ENCODE measurements at regions not wholly inside any gene's neighbourhood (a gene's known extent, or its start where the extent isn't known, plus 50 kb on each side); places are given as distances from the start of the nearest gene placed in this dataset.

GRCh38 chr6:9511157-9511556, 903.7 kb downstream of the TFAP2A start:
- H3K4me1 ChIP-seq (ENCODE audit: insufficient read depth, low read length): no peaks in the 10 kb centered on the region
- no peaks in the 10 kb centered on the region for H3K27me3 ChIP-seq (ENCODE audit: insufficient read depth, low read length)
- H3K4me3 ChIP-seq (ENCODE audit: low read length): no peak overlapping the region
- no peaks in the 10 kb centered on the region for H3K9me3 ChIP-seq (ENCODE audit: low read depth, low read length)

DNA sequence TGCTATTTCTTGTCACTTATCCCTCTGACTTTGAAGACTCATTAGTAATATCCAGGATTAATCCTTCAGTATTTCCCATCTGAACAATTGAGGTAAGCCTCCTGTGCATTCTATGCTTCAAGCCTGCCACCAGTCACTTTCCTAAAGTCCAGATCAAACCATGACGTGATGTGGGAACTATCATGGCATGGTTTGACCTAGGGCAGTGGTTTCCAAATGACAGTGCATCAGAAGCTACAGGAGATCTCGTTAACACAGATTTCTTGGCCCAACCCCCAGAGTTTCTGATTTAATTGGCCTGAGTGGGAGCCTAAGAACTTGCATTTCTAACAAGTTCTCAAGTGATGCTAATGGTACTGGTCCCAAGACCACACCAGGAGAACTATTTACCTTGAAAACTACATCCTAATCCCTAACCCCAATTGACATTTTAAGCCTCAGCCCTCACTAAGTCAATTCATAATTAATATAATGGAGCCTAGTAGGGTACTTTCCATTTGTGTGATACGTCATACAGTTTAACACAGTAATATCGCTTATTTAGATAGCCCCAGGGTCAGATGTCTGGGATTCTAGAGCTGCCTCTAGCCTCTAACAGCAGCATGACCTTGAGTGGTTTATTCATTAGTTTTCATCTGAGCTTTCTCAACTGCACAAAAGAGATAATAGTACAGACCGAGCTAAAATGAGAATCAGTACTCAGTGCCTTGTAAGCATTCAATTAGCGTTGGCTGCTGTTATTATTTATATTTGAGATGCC, 907.6 kb downstream of the TFAP2A start:
- Histone ChIP-seq H3K9me3 (ENCODE audit: low read depth, low read length) (no peaks in the 10 kb centered on the region), H3K27me3 (ENCODE audit: insufficient read depth, low read length) (no peaks in the 10 kb centered on the region), H3K4me3 (ENCODE audit: low read length) (no peak overlapping the region), H3K4me1 (ENCODE audit: insufficient read depth, low read length) (no peaks in the 10 kb centered on the region)

- Histone ChIP-seq H3K4me1 (ENCODE audit: insufficient read depth, low read length) (no peaks in the 10 kb centered on the region), H3K9me3 (ENCODE audit: low read depth, low read length) (no peaks in the 10 kb centered on the region)
Measured at GRCh38 chr6:9504191-9504590, 910.7 kb downstream of the TFAP2A start.

DNA sequence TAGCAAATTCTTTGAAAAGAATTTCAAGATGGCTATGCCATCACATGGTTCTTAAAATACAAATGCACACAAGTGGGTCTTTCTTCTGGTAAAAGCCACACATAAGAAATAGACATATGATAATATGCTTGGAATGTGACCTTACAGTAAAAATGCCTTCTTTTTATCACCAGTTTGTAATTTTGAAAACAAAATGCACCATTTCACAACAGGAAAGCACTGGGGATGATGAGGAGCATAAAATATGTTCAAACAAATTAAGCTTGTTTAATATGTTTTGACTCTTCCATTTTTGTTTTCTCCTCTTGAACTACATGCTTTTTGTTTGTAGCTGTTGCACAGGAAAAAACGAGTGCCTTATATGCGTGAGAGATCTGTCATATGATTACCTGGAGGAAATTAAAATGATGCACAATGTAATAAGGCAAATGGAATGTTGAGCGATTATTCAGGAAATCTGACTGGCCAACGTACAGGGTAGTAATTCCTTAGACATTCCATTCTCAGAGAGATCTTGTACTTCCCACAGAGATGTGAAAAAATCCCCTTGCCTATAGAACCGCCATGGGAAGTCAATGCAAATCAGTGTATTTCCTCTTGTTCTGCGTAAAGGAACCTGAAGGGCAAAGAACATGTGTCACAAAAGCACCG, 911.6 kb downstream of the TFAP2A start:
- no peaks in the 10 kb centered on the region for H3K9me3 ChIP-seq (ENCODE audit: low read depth, low read length)
- no peak overlapping the region for H3K4me3 ChIP-seq (ENCODE audit: low read length)
- H3K4me1 ChIP-seq (ENCODE audit: insufficient read depth, low read length): no peaks in the 10 kb centered on the region
- H3K27me3 ChIP-seq (ENCODE audit: insufficient read depth, low read length): no peaks in the 10 kb centered on the region

More at GRCh38 chr6:9504191-9504590, 910.7 kb downstream of the TFAP2A start:
- H3K4me3 ChIP-seq (ENCODE audit: low read length): no peak overlapping the region
- H3K27me3 ChIP-seq (ENCODE audit: insufficient read depth, low read length): no peaks in the 10 kb centered on the region

DNA sequence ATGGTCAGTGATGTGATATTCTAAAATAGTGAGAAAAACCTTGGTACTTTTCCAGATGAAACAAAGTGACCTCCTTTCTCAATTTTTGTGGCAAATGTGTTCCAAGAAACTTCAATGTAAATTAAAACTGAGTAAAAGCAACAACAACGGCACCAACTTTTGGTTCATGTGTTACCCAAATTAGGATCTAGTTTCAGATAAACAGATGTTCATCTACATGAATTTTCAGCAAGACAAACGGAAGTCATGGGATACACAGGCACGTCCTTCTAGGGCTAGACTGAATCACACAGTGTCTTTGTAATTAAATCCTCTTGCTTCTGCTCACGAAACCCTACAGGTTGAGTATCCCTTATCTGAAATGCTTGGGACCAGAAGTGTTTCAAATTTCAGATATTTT, 915.2 kb downstream of the TFAP2A start:
- Histone ChIP-seq H3K9me3 (ENCODE audit: low read depth, low read length) (peaks cover 5% of the 10 kb centered on the region), H3K4me1 (ENCODE audit: insufficient read depth, low read length) (no peaks in the 10 kb centered on the region), H3K27me3 (ENCODE audit: insufficient read depth, low read length) (no peaks in the 10 kb centered on the region), H3K4me3 (ENCODE audit: low read length) (no peak overlapping the region)

- Histone ChIP-seq H3K4me3 (ENCODE audit: low read length) (no peak overlapping the region), H3K4me1 (ENCODE audit: insufficient read depth, low read length) (no peaks in the 10 kb centered on the region), H3K9me3 (ENCODE audit: low read depth, low read length) (peaks cover 5% of the 10 kb centered on the region), H3K27me3 (ENCODE audit: insufficient read depth, low read length) (no peaks in the 10 kb centered on the region)
Measured at GRCh38 chr6:9496837-9497236, 918.0 kb downstream of the TFAP2A start.

GRCh38 chr6:9494864-9495263, 920.0 kb downstream of the TFAP2A start:
- H3K4me3 ChIP-seq (ENCODE audit: low read length): no peak overlapping the region
- H3K27me3 ChIP-seq (ENCODE audit: insufficient read depth, low read length): no peaks in the 10 kb centered on the region
- H3K4me1 ChIP-seq (ENCODE audit: insufficient read depth, low read length): no peaks in the 10 kb centered on the region
- H3K9me3 ChIP-seq (ENCODE audit: low read depth, low read length): peaks cover 5% of the 10 kb centered on the region

DNA sequence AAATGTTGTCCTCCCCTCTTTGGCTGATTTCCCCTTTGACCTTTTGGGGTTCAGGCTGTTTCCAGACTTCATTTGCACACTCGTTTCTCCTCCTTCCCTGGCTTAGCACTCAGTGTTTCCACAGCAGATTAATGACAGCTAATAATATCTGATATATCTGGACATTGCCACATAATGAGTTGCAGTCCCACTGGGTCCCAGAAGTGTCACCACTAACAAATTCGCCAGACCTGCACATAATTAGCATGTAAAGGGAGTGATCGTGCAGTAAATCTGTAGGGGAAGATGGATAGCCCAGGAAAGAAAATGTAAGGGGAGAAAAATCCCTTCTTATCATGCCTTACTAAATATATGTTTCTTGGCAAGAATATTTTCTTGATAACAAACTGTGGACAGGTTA, 922.1 kb downstream of the TFAP2A start:
- no peak overlapping the region for H3K4me3 ChIP-seq (ENCODE audit: low read length)
- H3K4me1 ChIP-seq (ENCODE audit: insufficient read depth, low read length): no peaks in the 10 kb centered on the region
- no peaks in the 10 kb centered on the region for H3K27me3 ChIP-seq (ENCODE audit: insufficient read depth, low read length)
- peaks cover 5% of the 10 kb centered on the region for H3K9me3 ChIP-seq (ENCODE audit: low read depth, low read length)

DNA sequence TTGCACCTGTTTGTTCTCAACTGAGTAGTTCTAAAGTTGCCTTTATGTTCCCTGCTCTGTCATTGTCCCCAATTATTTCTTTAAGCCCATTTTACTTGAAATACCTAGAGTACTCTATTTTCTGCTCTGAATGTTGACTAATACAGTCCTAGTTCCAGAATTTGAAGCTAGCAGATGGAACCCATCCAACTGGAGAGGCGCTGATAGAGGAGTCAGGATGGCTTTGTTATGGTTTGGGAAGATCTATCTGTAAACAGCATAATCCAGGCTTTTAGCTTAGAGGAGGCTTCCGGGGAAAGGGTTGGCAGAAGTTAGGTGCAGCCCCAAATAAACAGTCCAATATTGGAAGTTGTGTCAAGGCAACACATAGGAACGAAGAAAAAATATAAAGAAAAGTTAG, 927.7 kb downstream of the TFAP2A start:
- Histone ChIP-seq H3K4me1 (ENCODE audit: insufficient read depth, low read length) (no peaks in the 10 kb centered on the region), H3K9me3 (ENCODE audit: low read depth, low read length) (no peaks in the 10 kb centered on the region), H3K4me3 (ENCODE audit: low read length) (no peak overlapping the region), H3K27me3 (ENCODE audit: insufficient read depth, low read length) (no peaks in the 10 kb centered on the region)

DNA sequence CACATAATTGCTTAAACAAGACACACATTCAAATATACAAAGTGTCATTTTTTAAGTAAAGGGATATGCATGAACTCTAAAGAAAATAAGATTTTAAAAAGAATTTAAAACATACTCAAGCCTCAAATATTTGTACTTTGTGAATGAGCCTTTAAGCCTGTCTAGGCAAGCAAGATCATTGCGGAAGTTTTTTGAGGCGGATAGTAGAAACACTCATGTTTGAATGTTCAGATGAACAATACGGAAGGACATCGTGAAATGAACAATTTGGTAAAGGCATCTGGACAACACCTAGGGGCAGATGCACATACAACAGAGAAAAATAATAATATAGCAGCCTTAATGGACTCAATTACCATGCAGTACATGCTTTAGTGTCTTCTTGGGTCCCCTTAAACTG, 928.9 kb downstream of the TFAP2A start:
- no peaks in the 10 kb centered on the region for H3K9me3 ChIP-seq (ENCODE audit: low read depth, low read length)
- no peaks in the 10 kb centered on the region for H3K4me1 ChIP-seq (ENCODE audit: insufficient read depth, low read length)
- no peaks in the 10 kb centered on the region for H3K27me3 ChIP-seq (ENCODE audit: insufficient read depth, low read length)
- no peak overlapping the region for H3K4me3 ChIP-seq (ENCODE audit: low read length)

- H3K4me1 ChIP-seq (ENCODE audit: insufficient read depth, low read length): no peaks in the 10 kb centered on the region
- no peak overlapping the region for H3K4me3 ChIP-seq (ENCODE audit: low read length)
- no peaks in the 10 kb centered on the region for H3K9me3 ChIP-seq (ENCODE audit: low read depth, low read length)
- no peaks in the 10 kb centered on the region for H3K27me3 ChIP-seq (ENCODE audit: insufficient read depth, low read length)
Measured at GRCh38 chr6:9484686-9485085, 930.2 kb downstream of the TFAP2A start.

GRCh38 chr6:9484091-9484490, 930.8 kb downstream of the TFAP2A start:
- no peak overlapping the region for H3K4me3 ChIP-seq (ENCODE audit: low read length)
- no peaks in the 10 kb centered on the region for H3K9me3 ChIP-seq (ENCODE audit: low read depth, low read length)
- H3K27me3 ChIP-seq (ENCODE audit: insufficient read depth, low read length): no peaks in the 10 kb centered on the region
- no peaks in the 10 kb centered on the region for H3K4me1 ChIP-seq (ENCODE audit: insufficient read depth, low read length)

DNA sequence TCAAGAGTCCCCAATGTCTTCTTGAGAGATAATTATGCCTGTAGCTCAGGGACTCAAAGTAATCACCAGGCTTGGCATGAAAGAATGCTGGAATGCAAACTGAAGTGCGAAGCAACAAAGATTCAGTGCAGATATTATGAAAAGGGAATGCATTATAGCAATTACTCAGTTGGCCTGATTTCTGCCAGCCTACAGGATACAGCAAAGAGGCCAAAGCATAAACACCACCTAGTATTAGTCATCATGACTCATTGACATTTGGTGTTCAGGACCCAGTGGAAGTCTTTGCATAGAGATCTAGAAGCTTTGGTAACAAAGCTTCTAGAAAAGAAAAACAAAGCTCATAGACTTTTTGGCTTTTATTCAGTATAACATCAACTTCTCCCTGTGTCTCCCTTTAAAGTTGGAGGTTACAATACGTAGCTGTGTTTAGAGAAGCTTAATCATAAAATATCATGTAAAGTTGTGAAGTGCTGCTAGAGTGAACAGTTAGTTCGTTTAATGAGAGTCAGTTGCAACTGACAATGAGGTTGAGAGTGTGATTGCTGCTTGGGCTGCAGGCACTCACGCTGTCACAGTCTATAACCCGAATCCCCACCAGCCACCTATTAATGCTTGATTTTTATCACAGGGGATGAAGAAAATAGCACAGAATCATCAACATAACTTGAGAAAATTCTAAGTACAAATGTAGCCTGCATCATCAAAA, 932.7 kb downstream of the TFAP2A start:
- Histone ChIP-seq H3K27me3 (ENCODE audit: insufficient read depth, low read length) (no peaks in the 10 kb centered on the region), H3K4me1 (ENCODE audit: insufficient read depth, low read length) (no peaks in the 10 kb centered on the region), H3K4me3 (ENCODE audit: low read length) (no peak overlapping the region), H3K9me3 (ENCODE audit: low read depth, low read length) (no peaks in the 10 kb centered on the region)

DNA sequence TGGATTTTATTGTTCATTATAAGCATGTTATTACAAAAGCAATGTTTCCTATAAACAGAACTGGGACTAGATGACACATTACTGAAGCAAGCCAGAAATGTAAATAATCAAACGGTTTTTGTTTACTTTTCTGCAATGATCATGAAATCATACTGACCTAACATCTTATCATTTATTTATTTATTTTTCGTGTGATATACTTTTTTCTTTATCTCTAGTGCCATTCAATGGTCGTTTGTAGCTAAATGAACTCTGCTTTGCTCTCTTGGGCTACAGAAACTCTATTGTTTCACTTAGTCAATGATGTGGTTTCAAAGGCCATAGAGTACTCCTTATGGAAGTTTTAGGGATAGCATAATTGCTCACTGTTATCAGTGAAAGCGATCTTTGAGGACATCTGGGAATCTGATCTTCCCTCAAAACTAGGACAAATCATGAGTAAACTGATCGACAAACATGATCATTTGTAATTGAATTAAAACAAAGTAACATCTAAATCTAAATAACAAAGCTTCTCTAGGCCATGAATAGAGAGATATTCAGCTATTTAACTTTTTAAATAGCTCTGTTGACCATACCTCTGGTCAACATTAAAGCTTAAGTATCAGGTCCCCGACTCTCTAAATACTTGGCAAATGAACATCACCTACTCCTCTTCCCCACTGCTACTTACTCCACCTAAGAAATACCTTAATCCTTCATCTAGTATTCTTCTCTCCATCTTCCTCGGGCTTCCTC, 933.4 kb downstream of the TFAP2A start:
- Histone ChIP-seq H3K4me1 (ENCODE audit: insufficient read depth, low read length) (no peaks in the 10 kb centered on the region), H3K4me3 (ENCODE audit: low read length) (no peak overlapping the region), H3K27me3 (ENCODE audit: insufficient read depth, low read length) (no peaks in the 10 kb centered on the region), H3K9me3 (ENCODE audit: low read depth, low read length) (no peaks in the 10 kb centered on the region)

GRCh38 chr6:9468277-9468676, 946.6 kb downstream of the TFAP2A start:
- no peaks in the 10 kb centered on the region for H3K27me3 ChIP-seq (ENCODE audit: insufficient read depth, low read length)
- H3K4me1 ChIP-seq (ENCODE audit: insufficient read depth, low read length): no peaks in the 10 kb centered on the region
- no peak overlapping the region for H3K4me3 ChIP-seq (ENCODE audit: low read length)
- H3K9me3 ChIP-seq (ENCODE audit: low read depth, low read length): no peaks in the 10 kb centered on the region
